ENCODE measurements at regions not wholly inside any gene's neighbourhood (a gene's known extent, or its start where the extent isn't known, plus 50 kb on each side); places are given as distances from the start of the nearest gene placed in this dataset.

DNA sequence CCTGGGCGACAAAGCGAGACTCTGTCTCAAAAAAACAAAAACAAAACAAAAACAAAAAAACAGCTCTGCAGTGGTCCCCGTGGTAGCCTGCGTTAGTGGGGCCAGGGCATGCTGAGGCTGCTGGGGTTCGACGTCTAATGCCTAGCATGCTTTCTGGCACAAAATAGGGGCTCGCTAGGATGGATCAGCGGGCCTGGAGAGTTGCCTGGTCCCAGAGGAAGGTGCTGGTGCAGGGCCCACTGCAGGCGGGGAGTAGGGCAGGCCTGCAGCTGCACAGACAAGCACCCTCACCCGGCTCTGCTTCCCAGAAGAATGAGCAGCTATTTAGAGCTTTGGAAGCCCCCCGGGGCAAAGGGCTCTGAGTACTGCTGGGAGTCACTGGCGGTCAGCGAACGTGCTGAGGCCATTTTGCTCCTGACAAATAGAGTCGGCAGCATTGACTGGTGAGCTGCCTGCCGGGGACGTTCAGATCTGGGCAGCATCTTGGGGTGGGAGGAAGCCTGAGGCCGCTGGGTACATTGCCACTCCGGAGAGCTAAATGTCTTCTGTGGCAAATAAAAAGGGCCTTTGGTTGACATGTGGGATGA is 126.7 kb downstream of the OLFM1 start:
- intact Hi-C loops (cut with DNase I): no loop called here
- 83% methylated on average over 9 of the region's 19 CpGs for WGBS
- H3K9me3 ChIP-seq: peaks cover 0 to 10% (median 0%) of the 10 kb centered on the region in 4 donors
- no peak for TF ChIP-seq POLR2AphosphoS5 (IDR thresholded peaks at IDR 0.05)
- no peak for TF ChIP-seq POLR2A (IDR thresholded peaks at IDR 0.05; ENCODE audit: low read depth)
- TF ChIP-seq, protein P1, sequence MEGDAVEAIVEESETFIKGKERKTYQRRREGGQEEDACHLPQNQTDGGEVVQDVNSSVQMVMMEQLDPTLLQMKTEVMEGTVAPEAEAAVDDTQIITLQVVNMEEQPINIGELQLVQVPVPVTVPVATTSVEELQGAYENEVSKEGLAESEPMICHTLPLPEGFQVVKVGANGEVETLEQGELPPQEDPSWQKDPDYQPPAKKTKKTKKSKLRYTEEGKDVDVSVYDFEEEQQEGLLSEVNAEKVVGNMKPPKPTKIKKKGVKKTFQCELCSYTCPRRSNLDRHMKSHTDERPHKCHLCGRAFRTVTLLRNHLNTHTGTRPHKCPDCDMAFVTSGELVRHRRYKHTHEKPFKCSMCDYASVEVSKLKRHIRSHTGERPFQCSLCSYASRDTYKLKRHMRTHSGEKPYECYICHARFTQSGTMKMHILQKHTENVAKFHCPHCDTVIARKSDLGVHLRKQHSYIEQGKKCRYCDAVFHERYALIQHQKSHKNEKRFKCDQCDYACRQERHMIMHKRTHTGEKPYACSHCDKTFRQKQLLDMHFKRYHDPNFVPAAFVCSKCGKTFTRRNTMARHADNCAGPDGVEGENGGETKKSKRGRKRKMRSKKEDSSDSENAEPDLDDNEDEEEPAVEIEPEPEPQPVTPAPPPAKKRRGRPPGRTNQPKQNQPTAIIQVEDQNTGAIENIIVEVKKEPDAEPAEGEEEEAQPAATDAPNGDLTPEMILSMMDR (IDR thresholded peaks at IDR 0.05): no peak
- TF ChIP-seq EP300 (IDR thresholded peaks at IDR 0.05): no peak
- H3K27me3 ChIP-seq: peaks cover 0 to 85% (median 18%) of the 10 kb centered on the region in 4 donors
- peaks cover 4 to 32% (median 15%) of the 10 kb centered on the region in 4 donors for H3K4me1 ChIP-seq
- no peaks in the 10 kb centered on the region for H3K36me3 ChIP-seq
- no peak for DNase-seq (ENCODE audit: extremely low spot score)
- H3K4me3 ChIP-seq: no peak overlapping the region
- no peak overlapping the region for H3K27ac ChIP-seq (replicated peaks in 1 of 4)

DNA sequence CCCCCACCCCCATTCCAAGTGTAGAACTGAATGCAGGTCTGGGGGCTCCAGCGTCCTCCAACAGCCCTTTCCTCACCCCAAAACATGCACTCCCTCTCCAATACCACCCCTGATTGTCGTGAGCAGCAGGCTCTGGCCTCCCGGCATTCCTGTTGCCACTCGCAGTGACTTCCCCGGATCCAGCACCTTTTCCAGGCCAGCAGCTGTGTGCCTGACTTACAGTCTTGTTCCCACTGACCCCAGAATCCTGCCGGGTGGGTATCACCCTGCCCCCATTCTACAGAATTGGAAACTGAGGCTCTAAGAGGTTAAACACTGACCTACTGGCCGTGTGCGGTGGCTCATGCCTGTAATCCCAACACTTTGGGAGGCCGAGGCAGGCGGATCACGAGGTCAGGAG is 127.2 kb downstream of the OLFM1 start:
- Histone ChIP-seq H3K4me1 (peaks cover 4 to 32% (median 15%) of the 10 kb centered on the region in 4 donors), H3K27me3 (peaks cover 0 to 85% (median 21%) of the 10 kb centered on the region in 4 donors), H3K27ac (replicated peaks in 1 of 4) (no peak overlapping the region), H3K4me3 (no peak overlapping the region), H3K36me3 (no peaks in the 10 kb centered on the region), H3K9me3 (peaks cover 0 to 10% (median 0%) of the 10 kb centered on the region in 4 donors)
- 93% methylated on average over 10 of the region's 11 CpGs for WGBS
- no peak for DNase-seq (ENCODE audit: extremely low spot score)
- intact Hi-C loops (cut with DNase I): no loop called here
- TF ChIP-seq POLR2A (IDR thresholded peaks at IDR 0.05; ENCODE audit: low read depth) (no peak), POLR2AphosphoS5 (IDR thresholded peaks at IDR 0.05) (no peak), EP300 (IDR thresholded peaks at IDR 0.05) (no peak)
- TF ChIP-seq, protein P1 (IDR thresholded peaks at IDR 0.05): no peak

DNA sequence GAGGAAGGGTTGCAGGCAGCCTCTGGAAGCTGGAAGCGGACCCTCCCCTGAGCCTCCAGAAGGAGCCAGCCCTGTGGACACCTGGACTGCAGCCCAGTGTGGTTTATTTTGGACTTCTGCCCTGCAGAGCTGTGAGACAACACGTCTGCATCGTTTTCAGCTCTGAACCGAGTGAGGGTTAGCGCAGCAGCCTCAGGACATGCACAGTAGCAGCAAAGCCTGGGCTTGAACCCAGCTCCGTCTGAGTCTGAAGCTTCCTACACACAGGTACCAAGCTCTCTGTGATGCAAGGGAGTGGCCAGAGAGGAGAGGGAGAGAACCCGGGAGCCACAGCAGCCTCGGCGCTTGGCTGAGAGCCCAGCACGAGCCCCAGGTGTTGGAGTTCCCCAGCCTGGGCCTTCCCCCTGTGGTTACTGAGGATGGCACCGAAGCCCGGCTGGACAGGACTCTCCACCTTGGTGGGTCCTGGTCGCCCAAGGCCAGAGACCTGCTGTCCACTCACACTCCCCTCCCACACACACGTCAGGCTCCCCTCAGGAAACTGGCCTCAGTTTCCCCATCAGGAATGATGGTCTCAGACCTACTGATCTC is 128.2 kb downstream of the OLFM1 start:
- WGBS: 25% methylated on average over 9 of the region's 14 CpGs
- Histone ChIP-seq H3K4me1 (peaks cover 4 to 32% (median 15%) of the 10 kb centered on the region in 4 donors), H3K27me3 (peaks cover 0 to 91% (median 26%) of the 10 kb centered on the region in 4 donors), H3K9me3 (peaks cover 0 to 9% (median 0%) of the 10 kb centered on the region in 4 donors), H3K4me3 (no peak overlapping the region), H3K27ac (replicated peaks in 1 of 4) (no peak overlapping the region), H3K36me3 (no peaks in the 10 kb centered on the region)
- no peak for DNase-seq (ENCODE audit: extremely low spot score)
- TF ChIP-seq, protein P1 (IDR thresholded peaks at IDR 0.05): no peak
- TF ChIP-seq POLR2AphosphoS5 (IDR thresholded peaks at IDR 0.05) (no peak), POLR2A (IDR thresholded peaks at IDR 0.05; ENCODE audit: low read depth) (no peak), EP300 (IDR thresholded peaks at IDR 0.05) (no peak)
- intact Hi-C loops (cut with DNase I): no loop called here

DNA sequence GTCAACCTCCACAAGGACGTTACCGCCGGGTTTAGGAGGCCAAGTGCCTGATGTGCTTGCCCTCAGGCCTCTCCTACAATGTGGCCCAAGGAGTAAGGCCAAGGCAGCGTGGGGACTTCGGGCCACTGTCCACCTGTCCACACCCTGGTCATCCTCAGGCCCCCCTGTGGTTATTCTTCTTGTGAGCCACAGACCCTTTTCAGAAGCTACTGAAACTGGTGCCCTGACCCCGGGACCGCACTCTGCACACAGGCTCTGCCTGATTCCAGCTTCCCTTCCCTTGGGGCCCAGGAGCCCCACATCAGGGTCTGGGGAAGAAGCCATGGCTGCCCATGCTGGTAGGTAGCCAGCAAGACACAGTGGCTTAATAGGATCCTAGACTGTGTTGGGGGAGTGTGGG is 128.8 kb downstream of the OLFM1 start:
- intact Hi-C loops (cut with DNase I): no loop called here
- H3K36me3 ChIP-seq: no peaks in the 10 kb centered on the region
- H3K4me3 ChIP-seq: no peak overlapping the region
- no peak for TF ChIP-seq POLR2AphosphoS5 (IDR thresholded peaks at IDR 0.05)
- no peak for TF ChIP-seq EP300 (IDR thresholded peaks at IDR 0.05)
- no peak for TF ChIP-seq POLR2A (IDR thresholded peaks at IDR 0.05; ENCODE audit: low read depth)
- peaks cover 4 to 32% (median 15%) of the 10 kb centered on the region in 4 donors for H3K4me1 ChIP-seq
- peaks cover 0 to 4% (median 0%) of the 10 kb centered on the region in 4 donors for H3K9me3 ChIP-seq
- H3K27me3 ChIP-seq: peaks cover 0 to 91% (median 27%) of the 10 kb centered on the region in 4 donors
- H3K27ac ChIP-seq (replicated peaks in 1 of 4): no peak overlapping the region
- no CpG with 5 or more reads among the region's 7 CpGs for WGBS
- DNase-seq (ENCODE audit: extremely low spot score): no peak

DNA sequence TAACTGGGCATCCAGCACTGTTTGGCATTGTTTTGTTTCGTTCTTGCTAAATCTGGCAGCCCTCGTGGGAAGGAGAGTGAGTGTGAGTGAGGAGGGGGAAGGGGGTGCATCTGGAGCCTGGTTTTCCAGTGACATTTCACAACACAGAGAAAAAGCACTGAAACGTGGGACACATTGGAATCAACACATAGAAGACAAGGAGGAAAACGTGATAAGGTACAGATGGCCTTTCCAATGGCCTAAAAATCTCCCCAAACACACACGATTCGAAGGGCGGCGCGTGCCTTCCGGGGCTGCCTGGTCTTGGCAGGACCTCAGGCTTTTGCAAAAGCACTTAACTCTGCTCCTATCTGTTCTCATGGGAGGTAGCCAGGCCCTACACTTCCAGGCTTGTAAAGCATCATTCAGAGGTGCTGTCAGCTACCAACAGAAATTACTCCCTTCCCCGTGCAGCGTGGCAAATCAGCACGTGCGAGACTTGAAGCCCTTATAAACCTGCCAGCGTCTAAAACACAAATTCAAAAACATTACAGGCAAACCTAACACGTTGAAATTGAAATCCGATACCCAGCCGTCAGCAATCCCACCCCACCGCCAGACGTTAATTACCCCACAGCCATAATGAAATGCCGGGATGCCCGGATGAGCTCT is 129.4 kb downstream of the OLFM1 start:
- intact Hi-C loops (cut with DNase I): no loop called here
- WGBS: 42% methylated on average over 22 of the region's 22 CpGs
- Histone ChIP-seq H3K27me3 (peaks cover 0 to 92% (median 29%) of the 10 kb centered on the region in 4 donors), H3K36me3 (no peaks in the 10 kb centered on the region), H3K27ac (replicated peaks in 1 of 4) (no peak overlapping the region), H3K9me3 (no peaks in the 10 kb centered on the region), H3K4me1 (peaks cover 4 to 32% (median 15%) of the 10 kb centered on the region in 4 donors), H3K4me3 (no peak overlapping the region)
- TF ChIP-seq POLR2AphosphoS5 (IDR thresholded peaks at IDR 0.05) (no peak), POLR2A (IDR thresholded peaks at IDR 0.05; ENCODE audit: low read depth) (no peak), EP300 (IDR thresholded peaks at IDR 0.05) (no peak)
- TF ChIP-seq, protein P1 (IDR thresholded peaks at IDR 0.05): no peak
- DNase-seq (ENCODE audit: extremely low spot score): no peak
